ENCODE measurements at regions not wholly inside any gene's neighbourhood (a gene's known extent, or its start where the extent isn't known, plus 50 kb on each side); places are given as distances from the start of the nearest gene placed in this dataset.

- Histone ChIP-seq H3K4me3 (ENCODE audit: low read depth, low read length) (no peak overlapping the region), H3K27me3 (ENCODE audit: control insufficient read depth, insufficient read depth, low read length) (no peaks in the 10 kb centered on the region), H3K36me3 (ENCODE audit: control insufficient read depth, insufficient read depth, low read length) (no peaks in the 10 kb centered on the region)
- DNase-seq (ENCODE audit: low read depth) = no peak
- no peak for TF ChIP-seq CTCF (IDR thresholded peaks at IDR 0.05; ENCODE audit: insufficient read depth, low read length, poor library complexity, severe bottlenecking)
Observed at GRCh38 chr20:21902391-21902790, 196.9 kb downstream of the PAX1 start.

- DNase-seq (ENCODE audit: low read depth) = no peak
- Histone ChIP-seq H3K36me3 (ENCODE audit: control insufficient read depth, insufficient read depth, low read length) (no peaks in the 10 kb centered on the region), H3K4me3 (ENCODE audit: low read depth, low read length) (no peak overlapping the region), H3K27me3 (ENCODE audit: control insufficient read depth, insufficient read depth, low read length) (no peaks in the 10 kb centered on the region)
- no peak for TF ChIP-seq CTCF (IDR thresholded peaks at IDR 0.05; ENCODE audit: insufficient read depth, low read length, poor library complexity, severe bottlenecking)
Observed at GRCh38 chr20:21901470-21902275, 196.2 kb downstream of the PAX1 start.

GRCh38 chr20:21900431-21900830 is 195.0 kb downstream of the PAX1 start:
- TF ChIP-seq CTCF (IDR thresholded peaks at IDR 0.05; ENCODE audit: insufficient read depth, low read length, poor library complexity, severe bottlenecking) = no peak
- no peak overlapping the region for H3K4me3 ChIP-seq (ENCODE audit: low read depth, low read length)
- DNase-seq (ENCODE audit: low read depth) = no peak

GRCh38 chr20:21874921-21875320 is 169.5 kb downstream of the PAX1 start:
- DNase-seq (ENCODE audit: low read depth) = no peak
- no peaks in the 10 kb centered on the region for H3K36me3 ChIP-seq (ENCODE audit: control insufficient read depth, insufficient read depth, low read length)
- no peak for TF ChIP-seq CTCF (IDR thresholded peaks at IDR 0.05; ENCODE audit: insufficient read depth, low read length, poor library complexity, severe bottlenecking)
- no peaks in the 10 kb centered on the region for H3K27me3 ChIP-seq (ENCODE audit: control insufficient read depth, insufficient read depth, low read length)
- no peak overlapping the region for H3K4me3 ChIP-seq (ENCODE audit: low read depth, low read length)

More at GRCh38 chr20:21900431-21900830, 195.0 kb downstream of the PAX1 start:
- H3K36me3 ChIP-seq (ENCODE audit: control insufficient read depth, insufficient read depth, low read length) = no peaks in the 10 kb centered on the region
- H3K27me3 ChIP-seq (ENCODE audit: control insufficient read depth, insufficient read depth, low read length) = no peaks in the 10 kb centered on the region

- no peaks in the 10 kb centered on the region for H3K27me3 ChIP-seq (ENCODE audit: control insufficient read depth, insufficient read depth, low read length)
- no peak overlapping the region for H3K4me3 ChIP-seq (ENCODE audit: low read depth, low read length)
- no peak for TF ChIP-seq CTCF (IDR thresholded peaks at IDR 0.05; ENCODE audit: insufficient read depth, low read length, poor library complexity, severe bottlenecking)
- DNase-seq (ENCODE audit: low read depth) = no peak
- no peaks in the 10 kb centered on the region for H3K36me3 ChIP-seq (ENCODE audit: control insufficient read depth, insufficient read depth, low read length)
Observed at GRCh38 chr20:21874127-21874526, 168.7 kb downstream of the PAX1 start.

- no peak for DNase-seq (ENCODE audit: low read depth)
- no peak overlapping the region for H3K4me3 ChIP-seq (ENCODE audit: low read depth, low read length)
- no peaks in the 10 kb centered on the region for H3K36me3 ChIP-seq (ENCODE audit: control insufficient read depth, insufficient read depth, low read length)
- TF ChIP-seq CTCF (IDR thresholded peaks at IDR 0.05; ENCODE audit: insufficient read depth, low read length, poor library complexity, severe bottlenecking) = no peak
- no peaks in the 10 kb centered on the region for H3K27me3 ChIP-seq (ENCODE audit: control insufficient read depth, insufficient read depth, low read length)
Observed at GRCh38 chr20:21873291-21873690, 167.8 kb downstream of the PAX1 start.

All from kidney epithelial cell (primary cell).